GM12878 (cell line): ENCODE measurements at regions not wholly inside any gene's neighbourhood (a gene's known extent, or its start where the extent isn't known, plus 50 kb on each side); places are given as distances from the start of the nearest gene placed in this dataset.

Experiments used
- ATAC-seq: fragments of 200-7000 bp; cut with Tn5 transposase; 3 replicates; pipeline ENCODE4 v1.9.1; 2020; ENCODE audit warnings: mild to moderate bottlenecking, moderate library complexity
- BruUV-seq: library from RNA; stranded (reverse); fragments of 400-500 nt; replicated peaks from 2 replicates; lab custom pipeline; 2021; lab: Mats Ljungman, UMichigan
- CTCF ChIA-PET: fragments of 300-600 bp; sonication (Branson Sonifier 250); formaldehyde crosslinking; extraction: SDS; loops from one replicate; lab custom pipeline; 2021; ENCODE audit warnings: inconsistent platforms; lab: Yijun Ruan, JAX
- POLR2A ChIA-PET: fragments of 350-600 bp; formaldehyde crosslinking; extraction: SDS; loops from one replicate; lab custom pipeline; 2021; ENCODE audit warnings: inconsistent platforms; lab: Charles Lee
- RAD21 ChIA-PET: fragments of 300-600 bp; sonication (Branson Sonifier 250); formaldehyde crosslinking; loops from one replicate; lab custom pipeline; 2023; ENCODE audit warnings: antibody characterized with exemption; ENCODE audit not compliant: unreplicated experiment; lab: Charles Lee
- SMC1A ChIA-PET: fragments of 300-600 bp; sonication (Branson Sonifier 250); formaldehyde crosslinking; loops from one replicate; lab custom pipeline; 2023; ENCODE audit not compliant: unreplicated experiment, uncharacterized antibody; lab: Charles Lee
- DNase-seq: peaks from one replicate; pipeline ENCODE4 v3.0.0-alpha.2; 2011; ENCODE audit warnings: low read depth, low spot score
- FAIRE-seq: peaks from 3 replicates; lab custom pipeline; 2011; peaks lifted over from hg19 to GRCh38; lab: Jason Lieb, UNC
- H2AFZ ChIP-seq: 2 replicates; pipeline ENCODE4 v1.6.0; 2011; ENCODE audit warnings: low read depth, low read length, control low read depth; ENCODE audit not compliant: control insufficient read depth
- H3K27ac ChIP-seq: 2 replicates; pipeline ENCODE4 v1.5.1; 2011; ENCODE audit warnings: control low read depth; ENCODE audit not compliant: control insufficient read depth, insufficient read depth
- H3K27me3 ChIP-seq, 2 experiments: replicated peaks in 1 of 2; 2 replicates each; pipeline versions ENCODE4 v1.6.0 to v1.6.1; 2011; ENCODE audit warnings: low read length in 1 of 2; ENCODE audit not compliant: control insufficient read depth in 2 of 2, insufficient read depth in 2 of 2
- H3K36me3 ChIP-seq, 2 experiments: 2 replicates each; pipeline ENCODE4 v1.5.1; 2011; ENCODE audit warnings: low read length in 1 of 2; ENCODE audit not compliant: control insufficient read depth in 2 of 2, insufficient read depth in 2 of 2
- H3K4me1 ChIP-seq: 2 replicates; pipeline ENCODE4 v1.6.1; 2011; ENCODE audit warnings: mild to moderate bottlenecking, low read length, moderate library complexity, mixed read lengths; ENCODE audit not compliant: control insufficient read depth, insufficient read depth
- H3K4me2 ChIP-seq: 2 replicates; pipeline ENCODE4 v1.6.0; 2011; ENCODE audit warnings: control low read depth; ENCODE audit not compliant: control insufficient read depth, insufficient read depth
- H3K4me3 ChIP-seq: fragments of 200-600 bp; sonication (generic); 2 replicates; pipeline ENCODE4 v1.5.1; 2016
- H3K79me2 ChIP-seq: 2 replicates; pipeline ENCODE4 v1.6.0; 2011; ENCODE audit warnings: low read length; ENCODE audit not compliant: control insufficient read depth, insufficient read depth
- H3K9ac ChIP-seq: 2 replicates; pipeline ENCODE4 v1.8.0; 2011; ENCODE audit warnings: low read length, control low read depth, mixed read lengths; ENCODE audit not compliant: control insufficient read depth, insufficient read depth
- H3K9me3 ChIP-seq: replicated peaks from 3 replicates; pipeline ENCODE4 v1.5.1; 2011; ENCODE audit warnings: mild to moderate bottlenecking, low read length; ENCODE audit not compliant: control insufficient read depth, insufficient read depth
- H4K20me1 ChIP-seq: 2 replicates; pipeline ENCODE4 v1.6.0; 2011; ENCODE audit not compliant: control insufficient read depth, insufficient read depth
- BACH1 ChIP-seq: fragments of 450-650 bp; IDR thresholded peaks from 2 replicates; pipeline ENCODE4 v1.6.1; 2017; ENCODE audit warnings: mild to moderate bottlenecking, borderline replicate concordance
- JUND ChIP-seq: IDR thresholded peaks from 2 replicates; pipeline ENCODE4 v1.6.1; 2012; ENCODE audit warnings: low read depth, mild to moderate bottlenecking, low read length, improper control_type of control experiment, moderate library complexity
- MEF2B ChIP-seq: fragments of 450-650 bp; IDR thresholded peaks from 2 replicates; pipeline ENCODE4 v1.6.1; 2018; ENCODE audit warnings: mild to moderate bottlenecking, moderate library complexity; ENCODE audit not compliant: partially characterized antibody, poor library complexity, severe bottlenecking
- ZNF24 ChIP-seq: fragments of 450-650 bp; IDR thresholded peaks from 2 replicates; pipeline ENCODE4 v1.6.1; 2017; ENCODE audit warnings: antibody characterized with exemption, mild to moderate bottlenecking
- WGBS: methylation state at CpG from one replicate; pipeline ENCODE4 v1.1.6; 2016; ENCODE audit warnings: low lambda C conversion rate; ENCODE audit not compliant: insufficient replicate concordance, insufficient coverage; ENCODE audit errors: missing lambda C conversion rate; 5-methylcytosine and 5-hydroxymethylcytosine counted together
- in situ Hi-C: fragments of 300-500 bp; cut with MboI; formaldehyde crosslinking; loops from 9 replicates; pipeline ENCODE4 v1.14.3; 2018; ENCODE audit warnings: mixed read lengths
- intact Hi-C: fragments of 100-400 bp; cut with micrococcal nuclease; formaldehyde crosslinking; loops from one replicate; pipeline ENCODE4 v1.14.2; 2022; ENCODE audit not compliant: unreplicated experiment
- TF ChIP-seq, protein P1 (sequence below): fragments of 450-650 bp; IDR thresholded peaks from 2 replicates; pipeline ENCODE4 v1.6.1; 2017; ENCODE audit warnings: mild to moderate bottlenecking, moderate library complexity
- TF ChIP-seq, protein P2 (sequence below): IDR thresholded peaks from 2 replicates; pipeline ENCODE4 v1.6.1; 2012; ENCODE audit warnings: low read depth, low read length, improper control_type of control experiment

- intact Hi-C loops, result no loop called here
- 42% methylated on average over 10 of the region's 11 CpGs for WGBS
- CTCF ChIA-PET, result no interaction called here
- ATAC-seq (no peak), DNase-seq (no peak), FAIRE-seq (no peak)
- TF ChIP-seq, protein P1, sequence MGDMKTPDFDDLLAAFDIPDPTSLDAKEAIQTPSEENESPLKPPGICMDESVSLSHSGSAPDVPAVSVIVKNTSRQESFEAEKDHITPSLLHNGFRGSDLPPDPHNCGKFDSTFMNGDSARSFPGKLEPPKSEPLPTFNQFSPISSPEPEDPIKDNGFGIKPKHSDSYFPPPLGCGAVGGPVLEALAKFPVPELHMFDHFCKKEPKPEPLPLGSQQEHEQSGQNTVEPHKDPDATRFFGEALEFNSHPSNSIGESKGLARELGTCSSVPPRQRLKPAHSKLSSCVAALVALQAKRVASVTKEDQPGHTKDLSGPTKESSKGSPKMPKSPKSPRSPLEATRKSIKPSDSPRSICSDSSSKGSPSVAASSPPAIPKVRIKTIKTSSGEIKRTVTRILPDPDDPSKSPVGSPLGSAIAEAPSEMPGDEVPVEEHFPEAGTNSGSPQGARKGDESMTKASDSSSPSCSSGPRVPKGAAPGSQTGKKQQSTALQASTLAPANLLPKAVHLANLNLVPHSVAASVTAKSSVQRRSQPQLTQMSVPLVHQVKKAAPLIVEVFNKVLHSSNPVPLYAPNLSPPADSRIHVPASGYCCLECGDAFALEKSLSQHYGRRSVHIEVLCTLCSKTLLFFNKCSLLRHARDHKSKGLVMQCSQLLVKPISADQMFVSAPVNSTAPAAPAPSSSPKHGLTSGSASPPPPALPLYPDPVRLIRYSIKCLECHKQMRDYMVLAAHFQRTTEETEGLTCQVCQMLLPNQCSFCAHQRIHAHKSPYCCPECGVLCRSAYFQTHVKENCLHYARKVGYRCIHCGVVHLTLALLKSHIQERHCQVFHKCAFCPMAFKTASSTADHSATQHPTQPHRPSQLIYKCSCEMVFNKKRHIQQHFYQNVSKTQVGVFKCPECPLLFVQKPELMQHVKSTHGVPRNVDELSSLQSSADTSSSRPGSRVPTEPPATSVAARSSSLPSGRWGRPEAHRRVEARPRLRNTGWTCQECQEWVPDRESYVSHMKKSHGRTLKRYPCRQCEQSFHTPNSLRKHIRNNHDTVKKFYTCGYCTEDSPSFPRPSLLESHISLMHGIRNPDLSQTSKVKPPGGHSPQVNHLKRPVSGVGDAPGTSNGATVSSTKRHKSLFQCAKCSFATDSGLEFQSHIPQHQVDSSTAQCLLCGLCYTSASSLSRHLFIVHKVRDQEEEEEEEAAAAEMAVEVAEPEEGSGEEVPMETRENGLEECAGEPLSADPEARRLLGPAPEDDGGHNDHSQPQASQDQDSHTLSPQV, result no peak
- TF ChIP-seq, protein P2, sequence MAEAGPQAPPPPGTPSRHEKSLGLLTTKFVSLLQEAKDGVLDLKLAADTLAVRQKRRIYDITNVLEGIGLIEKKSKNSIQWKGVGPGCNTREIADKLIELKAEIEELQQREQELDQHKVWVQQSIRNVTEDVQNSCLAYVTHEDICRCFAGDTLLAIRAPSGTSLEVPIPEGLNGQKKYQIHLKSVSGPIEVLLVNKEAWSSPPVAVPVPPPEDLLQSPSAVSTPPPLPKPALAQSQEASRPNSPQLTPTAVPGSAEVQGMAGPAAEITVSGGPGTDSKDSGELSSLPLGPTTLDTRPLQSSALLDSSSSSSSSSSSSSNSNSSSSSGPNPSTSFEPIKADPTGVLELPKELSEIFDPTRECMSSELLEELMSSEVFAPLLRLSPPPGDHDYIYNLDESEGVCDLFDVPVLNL, result no peak
- TF ChIP-seq JUND, result no peak
- TF ChIP-seq BACH1, result no peak
- TF ChIP-seq MEF2B, result no peak
- no peak for TF ChIP-seq ZNF24
- H3K9ac ChIP-seq, result no peak overlapping the region
- H3K4me3 ChIP-seq, result no peak overlapping the region
- no peaks in the 10 kb centered on the region for H3K27me3 ChIP-seq
- H2AFZ ChIP-seq, result no peak overlapping the region
- POLR2A ChIA-PET, result no interaction called here
- H3K4me2 ChIP-seq, result no peak overlapping the region
- no peaks in the 10 kb centered on the region for H3K4me1 ChIP-seq
- SMC1A ChIA-PET, result no interaction called here
- H3K36me3 ChIP-seq, result no peaks in the 10 kb centered on the region
- RAD21 ChIA-PET, result no interaction called here
- H3K79me2 ChIP-seq, result no peaks in the 10 kb centered on the region
- in situ Hi-C loops, result no loop called here
- no TSS peak for BruUV-seq
- no peaks in the 10 kb centered on the region; the same call in 2 of the 3 replicates for H3K9me3 ChIP-seq
- H3K27ac ChIP-seq, result no peak overlapping the region
- H4K20me1 ChIP-seq, result no peaks in the 10 kb centered on the region
Observed at GRCh38 chrX:57985951-57986350, 75.7 kb upstream of the ZXDA start.
